Breast epithelium (tissue), 4 donors: ENCODE measurements at regions not wholly inside any gene's neighbourhood (a gene's known extent, or its start where the extent isn't known, plus 50 kb on each side); places are given as distances from the start of the nearest gene placed in this dataset.
"Not testable (repeated sequence)": the region's sequence is repeated elsewhere in the genome, so short reads cannot be mapped to it uniquely, and the experiment has no call there.

Experiments used
- DNase-seq, 2 donors: peaks; one replicate each; pipeline ENCODE4 v3.0.0-alpha.2; 2019; ENCODE audit warnings: low spot score in 2 of 2
- H3K27ac ChIP-seq, 2 donors: fragments of 200-600 bp; sonication (generic) in 1 of 2; one replicate each; pipeline ENCODE4 v1.5.1; 2016 to 2019; ENCODE audit warnings: mild to moderate bottlenecking in 1 of 2
- H3K27me3 ChIP-seq, 2 donors: fragments of 200-600 bp; sonication (generic) in 1 of 2; one replicate each; pipeline versions ENCODE4 v1.5.1 to v1.6.0; 2017 to 2019; ENCODE audit warnings: control low read depth in 1 of 2, mild to moderate bottlenecking in 1 of 2
- H3K36me3 ChIP-seq: fragments of 200-600 bp; one replicate; pipeline ENCODE4 v1.5.1; 2019
- H3K4me1 ChIP-seq, 2 donors: fragments of 200-600 bp; sonication (generic); one replicate each; pipeline ENCODE4 v1.5.1; 2016 to 2019; ENCODE audit warnings: control low read depth in 1 of 2
- H3K4me3 ChIP-seq, 3 donors: fragments of 200-600 bp; sonication (generic); 1 replicate in 2 of 3; 2 replicates in 1 of 3; pipeline ENCODE4 v1.5.1; 2016 to 2019; ENCODE audit warnings: mild to moderate bottlenecking in 3 of 3, moderate library complexity in 2 of 3
- H3K9me3 ChIP-seq, 2 donors: fragments of 200-600 bp; sonication (generic) in 1 of 2; one replicate each; pipeline ENCODE4 v1.5.1; 2016 to 2019; ENCODE audit warnings: control low read depth in 1 of 2
- POLR2A ChIP-seq: fragments of 450-650 bp; IDR thresholded peaks from one replicate; pipeline ENCODE4 v1.6.1; 2016; ENCODE audit warnings: antibody characterized with exemption, mild to moderate bottlenecking, moderate library complexity
- POLR2AphosphoS5 ChIP-seq, 3 donors: sonication (generic); formaldehyde crosslinking; IDR thresholded peaks; one replicate each; pipeline ENCODE4 v1.6.1; 2017; ENCODE audit warnings: antibody characterized with exemption in 3 of 3
- intact Hi-C: fragments of 100-400 bp; cut with DNase I; formaldehyde crosslinking; loops from one replicate; pipeline ENCODE4 v1.15.1; 2023; ENCODE audit warnings: low total_unique reads
- TF ChIP-seq, protein P1 (sequence below), 3 donors: fragments of 450-650 bp; IDR thresholded peaks; one replicate each; pipeline ENCODE4 v1.5.1; 2016 to 2017; ENCODE audit warnings: antibody characterized with exemption in 3 of 3, mild to moderate bottlenecking in 3 of 3, moderate library complexity in 3 of 3

DNA sequence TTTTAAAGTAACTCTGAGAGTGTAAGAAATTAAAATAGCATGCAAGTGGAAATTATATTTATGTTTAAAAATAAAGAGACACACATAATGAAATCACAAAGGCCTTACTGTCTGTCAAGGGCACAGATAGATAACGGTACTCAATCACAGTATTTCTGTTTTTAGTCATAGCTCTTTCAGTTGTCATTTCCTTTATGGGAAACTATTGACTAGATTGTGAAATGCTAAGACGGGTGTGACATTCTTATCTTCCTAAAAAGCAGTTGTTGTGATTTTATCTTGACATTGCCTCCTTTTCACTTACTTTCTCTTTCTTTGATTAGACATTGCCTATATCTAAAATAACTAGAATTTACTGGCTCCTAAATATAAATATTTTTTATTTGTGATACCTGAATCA, 100.1 kb upstream of the PLSCR5 start:
- no peaks in the 10 kb centered on the region for H3K9me3 ChIP-seq
- TF ChIP-seq POLR2AphosphoS5 (IDR thresholded peaks at IDR 0.05) (no peak), POLR2A (no peak)
- TF ChIP-seq, protein P1, sequence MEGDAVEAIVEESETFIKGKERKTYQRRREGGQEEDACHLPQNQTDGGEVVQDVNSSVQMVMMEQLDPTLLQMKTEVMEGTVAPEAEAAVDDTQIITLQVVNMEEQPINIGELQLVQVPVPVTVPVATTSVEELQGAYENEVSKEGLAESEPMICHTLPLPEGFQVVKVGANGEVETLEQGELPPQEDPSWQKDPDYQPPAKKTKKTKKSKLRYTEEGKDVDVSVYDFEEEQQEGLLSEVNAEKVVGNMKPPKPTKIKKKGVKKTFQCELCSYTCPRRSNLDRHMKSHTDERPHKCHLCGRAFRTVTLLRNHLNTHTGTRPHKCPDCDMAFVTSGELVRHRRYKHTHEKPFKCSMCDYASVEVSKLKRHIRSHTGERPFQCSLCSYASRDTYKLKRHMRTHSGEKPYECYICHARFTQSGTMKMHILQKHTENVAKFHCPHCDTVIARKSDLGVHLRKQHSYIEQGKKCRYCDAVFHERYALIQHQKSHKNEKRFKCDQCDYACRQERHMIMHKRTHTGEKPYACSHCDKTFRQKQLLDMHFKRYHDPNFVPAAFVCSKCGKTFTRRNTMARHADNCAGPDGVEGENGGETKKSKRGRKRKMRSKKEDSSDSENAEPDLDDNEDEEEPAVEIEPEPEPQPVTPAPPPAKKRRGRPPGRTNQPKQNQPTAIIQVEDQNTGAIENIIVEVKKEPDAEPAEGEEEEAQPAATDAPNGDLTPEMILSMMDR (IDR thresholded peaks at IDR 0.05), result no peak
- H3K27me3 ChIP-seq, result no peaks in the 10 kb centered on the region
- H3K4me3 ChIP-seq, result no peak overlapping the region
- no peaks in the 10 kb centered on the region for H3K4me1 ChIP-seq
- DNase-seq, result no peak
- H3K27ac ChIP-seq, result no peak overlapping the region
- intact Hi-C loops, result no loop called here
- no peaks in the 10 kb centered on the region for H3K36me3 ChIP-seq

DNA sequence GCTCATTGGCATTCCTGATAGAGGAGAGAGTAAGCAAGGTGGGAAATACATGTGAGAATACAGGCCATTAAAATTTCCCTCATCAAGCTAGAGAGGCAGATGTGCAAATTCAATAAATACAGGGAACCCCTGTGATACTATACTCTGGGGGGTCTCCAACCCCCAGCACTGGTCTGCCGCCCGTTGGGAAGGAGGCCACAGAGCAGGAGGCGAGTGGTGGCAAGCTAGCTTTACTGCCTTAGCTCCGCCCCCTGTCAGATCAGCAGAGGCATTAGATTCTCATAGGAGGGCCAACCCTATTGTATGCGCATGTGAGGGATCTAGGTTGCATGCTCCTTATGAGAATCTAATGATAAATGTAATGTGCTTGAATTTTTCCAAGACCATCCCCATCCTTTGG, 97.1 kb upstream of the PLSCR5 start:
- H3K27ac ChIP-seq, result no peak overlapping the region
- no peaks in the 10 kb centered on the region for H3K4me1 ChIP-seq
- DNase-seq, result no peak
- H3K36me3 ChIP-seq, result no peaks in the 10 kb centered on the region
- no peaks in the 10 kb centered on the region for H3K9me3 ChIP-seq
- TF ChIP-seq, protein P1 (IDR thresholded peaks at IDR 0.05), result no peak
- TF ChIP-seq POLR2AphosphoS5 (IDR thresholded peaks at IDR 0.05) (no peak), POLR2A (no peak)
- H3K4me3 ChIP-seq, result no peak overlapping the region
- H3K27me3 ChIP-seq, result no peaks in the 10 kb centered on the region
- intact Hi-C loops, result no loop called here

DNA sequence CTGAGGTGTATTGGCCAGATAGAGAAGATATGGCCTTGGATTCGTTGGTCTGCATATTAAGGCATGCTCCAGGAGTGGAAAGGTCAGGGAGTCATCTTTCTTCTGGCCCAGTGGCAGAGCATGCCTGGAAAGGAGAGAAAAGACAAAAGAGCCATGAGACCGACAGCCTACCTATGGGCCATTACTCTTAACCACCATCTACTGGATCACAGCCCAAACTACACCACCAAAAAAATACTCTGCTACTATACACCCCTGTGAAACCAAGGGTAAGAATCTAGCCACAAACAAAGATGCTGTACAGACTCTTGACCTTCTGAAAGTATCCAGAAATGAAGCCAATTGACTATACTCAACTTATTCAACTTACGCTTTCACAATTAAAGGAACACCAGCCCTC, 96.1 kb upstream of the PLSCR5 start:
- intact Hi-C loops, result no loop called here
- DNase-seq, result no peak
- H3K4me1 ChIP-seq, result no peaks in the 10 kb centered on the region
- no peaks in the 10 kb centered on the region for H3K9me3 ChIP-seq
- no peaks in the 10 kb centered on the region for H3K27me3 ChIP-seq
- TF ChIP-seq, protein P1 (IDR thresholded peaks at IDR 0.05), result no peak
- TF ChIP-seq POLR2AphosphoS5 (IDR thresholded peaks at IDR 0.05) (no peak), POLR2A (no peak)
- no peak overlapping the region for H3K4me3 ChIP-seq
- no peaks in the 10 kb centered on the region for H3K36me3 ChIP-seq
- H3K27ac ChIP-seq, result no peak overlapping the region

DNA sequence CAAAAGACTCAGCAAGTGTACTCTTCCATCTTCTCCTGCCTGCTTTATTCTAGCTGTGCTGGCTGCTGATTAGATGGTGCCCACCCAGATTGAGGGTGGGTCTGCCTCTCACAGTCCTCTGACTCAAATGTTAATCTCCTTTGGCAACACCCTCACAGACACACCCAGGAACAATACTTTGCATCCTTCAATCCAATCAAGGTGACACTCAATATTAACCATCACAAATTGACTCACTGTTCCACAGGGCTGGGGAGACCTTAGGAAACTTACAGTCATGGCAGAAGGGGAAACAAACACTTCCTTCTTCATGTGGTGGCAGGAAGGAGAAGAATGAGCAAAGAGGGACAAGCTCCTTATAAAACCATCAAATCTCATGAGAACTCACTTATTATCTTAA, 94.9 kb upstream of the PLSCR5 start:
- not testable (repeated sequence) for DNase-seq

DNA sequence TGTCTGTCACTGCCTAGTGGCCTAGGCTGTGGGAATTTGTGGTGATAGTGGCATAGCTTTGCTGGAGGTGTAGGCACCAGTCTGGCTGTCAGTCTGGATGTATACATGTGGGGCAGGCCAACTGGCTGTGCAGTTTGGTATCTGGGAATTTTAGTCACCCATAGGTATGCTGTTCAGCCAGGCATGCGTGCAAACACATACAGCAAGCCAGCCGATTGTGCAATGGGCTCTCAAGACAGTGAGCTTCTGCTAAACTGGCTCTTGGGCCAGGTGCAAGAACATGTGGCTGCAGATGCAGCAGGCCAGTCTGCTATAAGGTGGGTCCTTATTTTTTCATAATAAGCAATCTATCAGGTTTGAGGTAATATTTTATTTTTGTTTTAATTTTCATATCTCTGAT, 87.1 kb upstream of the PLSCR5 start:
- Histone ChIP-seq H3K4me1 (no peaks in the 10 kb centered on the region), H3K27ac (no peak overlapping the region), H3K9me3 (peaks cover 0 to 8% of the 10 kb centered on the region in 2 donors), H3K27me3 (no peaks in the 10 kb centered on the region), H3K4me3 (no peak overlapping the region), H3K36me3 (no peaks in the 10 kb centered on the region)
- no peak for DNase-seq
- intact Hi-C loops, result no loop called here
- TF ChIP-seq, protein P1 (IDR thresholded peaks at IDR 0.05), result no peak
- no peak for TF ChIP-seq POLR2AphosphoS5 (IDR thresholded peaks at IDR 0.05)
- no peak for TF ChIP-seq POLR2A

More for the DNA sequence above, 94.9 kb upstream of the PLSCR5 start:
- H3K27me3 ChIP-seq, H3K9me3 ChIP-seq, H3K4me3 ChIP-seq, H3K36me3 ChIP-seq, H3K4me1 ChIP-seq, H3K27ac ChIP-seq, intact Hi-C loops: not testable (repeated sequence)
